Panc1 (cell line): ENCODE measurements at regions not wholly inside any gene's neighbourhood (a gene's known extent, or its start where the extent isn't known, plus 50 kb on each side); places are given as distances from the start of the nearest gene placed in this dataset.

ENCODE experiments used
- CTCF ChIP-seq: fragments of 450-650 bp; IDR thresholded peaks from 2 replicates; pipeline ENCODE4 v1.5.1; 2017; ENCODE audit warnings: mild to moderate bottlenecking
- POLR2AphosphoS5 ChIP-seq: IDR thresholded peaks from 2 replicates; pipeline ENCODE4 v1.6.1; 2012; ENCODE audit warnings: mild to moderate bottlenecking, low read depth, low read length, moderate library complexity
- SIN3A ChIP-seq: IDR thresholded peaks from 2 replicates; pipeline ENCODE4 v1.6.1; 2012; ENCODE audit warnings: low read depth, mild to moderate bottlenecking, low read length, moderate library complexity, borderline replicate concordance; ENCODE audit not compliant: insufficient read depth

- TF ChIP-seq CTCF (no peak), SIN3A (no peak), POLR2AphosphoS5 (no peak)
These were observed 156.4 kb upstream of the CARMIL1 start for GRCh38 chr6:25122622-25123237.
